B cell (primary cell): ENCODE measurements at regions not wholly inside any gene's neighbourhood (a gene's known extent, or its start where the extent isn't known, plus 50 kb on each side); places are given as distances from the start of the nearest gene placed in this dataset.
"Not testable (repeated sequence)": the region's sequence is repeated elsewhere in the genome, so short reads cannot be mapped to it uniquely, and the experiment has no call there.

ENCODE experiments used
- ATAC-seq: fragments of 200-7000 bp; cut with Tn5 transposase; one replicate; pipeline ENCODE4 v1.10.0; 2021; ENCODE audit warnings: low read depth, mild to moderate bottlenecking, moderate number of reproducible peaks, moderate library complexity
- CTCF ChIA-PET: fragments of 350-600 bp; sonication (Branson Sonifier 250); formaldehyde crosslinking; loops from one replicate; lab custom pipeline; 2021; ENCODE audit warnings: antibody characterized with exemption, inconsistent platforms; lab: Charles Lee
- POLR2A ChIA-PET: fragments of 350-600 bp; sonication (Branson Sonifier 250); formaldehyde crosslinking; loops from one replicate; lab custom pipeline; 2021; ENCODE audit warnings: antibody characterized with exemption; lab: Charles Lee
- DNase-seq: peaks from one replicate; pipeline ENCODE4 v3.0.0; 2013
- H2AFZ ChIP-seq: 2 replicates; pipeline ENCODE4 v1.6.1; 2012; ENCODE audit warnings: mild to moderate bottlenecking, low read depth, low read length; ENCODE audit not compliant: insufficient read depth, poor library complexity, severe bottlenecking
- H3K27ac ChIP-seq, 2 donors: 1 replicate in 1 of 2; 2 replicates in 1 of 2; pipeline ENCODE4 v1.5.1; 2012 to 2013; ENCODE audit warnings: low read length in 2 of 2, mild to moderate bottlenecking in 2 of 2, moderate library complexity in 1 of 2
- H3K27me3 ChIP-seq, 4 experiments: fragments of 200-600 bp in 1 of 4; sonication (generic) in 1 of 4; replicated peaks in 1 of 4; 1 replicate in 2 of 4; 2 replicates in 2 of 4; pipeline versions ENCODE4 v1.6.1 to v1.7.0; 2013 to 2016; ENCODE audit warnings: low read length in 3 of 4, mild to moderate bottlenecking in 2 of 4, mixed read lengths in 1 of 4, moderate library complexity in 1 of 4; ENCODE audit not compliant: insufficient read depth in 4 of 4, control insufficient read depth in 3 of 4; ENCODE audit errors: control extremely low read depth in 1 of 4
- H3K36me3 ChIP-seq, 2 experiments: replicated peaks in 1 of 2; 1 replicate in 1 of 2; 2 replicates in 1 of 2; pipeline versions ENCODE4 v1.6.1 to v1.7.1; 2013; ENCODE audit warnings: low read length in 1 of 2; ENCODE audit not compliant: insufficient read depth in 2 of 2, control insufficient read depth in 1 of 2; ENCODE audit errors: control extremely low read depth in 1 of 2, extremely low read depth in 1 of 2
- H3K4me1 ChIP-seq, 2 donors: fragments of 200-600 bp in 1 of 2; sonication (generic) in 1 of 2; 1 replicate in 1 of 2; 2 replicates in 1 of 2; pipeline versions ENCODE4 v1.5.1 to v1.6.1; 2013 to 2017; ENCODE audit warnings: low read length in 2 of 2; ENCODE audit not compliant: control insufficient read depth in 2 of 2, insufficient read depth in 2 of 2
- H3K4me2 ChIP-seq: replicated peaks from 2 replicates; pipeline ENCODE3; 2012; ENCODE audit warnings: mild to moderate bottlenecking, low read depth, low read length; ENCODE audit not compliant: poor library complexity, severe bottlenecking
- H3K4me3 ChIP-seq, 5 experiments: fragments of 200-600 bp in 1 of 5; sonication (generic) in 1 of 5; 1 replicate in 3 of 5; 2 replicates in 2 of 5; pipeline versions ENCODE4 v1.5.1 to v1.7.0; 2011 to 2016; ENCODE audit warnings: low read length in 4 of 5, mild to moderate bottlenecking in 4 of 5, low read depth in 2 of 5, control low read depth in 1 of 5, moderate library complexity in 1 of 5; ENCODE audit not compliant: insufficient read depth in 1 of 5; ENCODE audit errors: control extremely low read depth in 1 of 5, extremely low read depth in 1 of 5
- H3K79me2 ChIP-seq: fragments of 200-600 bp; sonication (generic); one replicate; pipeline ENCODE4 v1.6.0; 2016; ENCODE audit warnings: low read length; ENCODE audit not compliant: control insufficient read depth, insufficient read depth
- H3K9ac ChIP-seq: fragments of 200-600 bp; sonication (generic); 2 replicates; pipeline ENCODE4 v1.6.1; 2017; ENCODE audit warnings: mild to moderate bottlenecking, low read length, moderate library complexity
- H3K9me3 ChIP-seq, 3 donors: one replicate each; pipeline versions ENCODE4 v1.6.1 to v1.7.1; 2013; ENCODE audit warnings: low read length in 2 of 3; ENCODE audit not compliant: control insufficient read depth in 2 of 3, insufficient read depth in 1 of 3; ENCODE audit errors: control extremely low read depth in 1 of 3
- H4K20me1 ChIP-seq: 2 replicates; pipeline ENCODE4 v1.6.0; 2012; ENCODE audit warnings: mild to moderate bottlenecking, low read length; ENCODE audit not compliant: insufficient read depth, control insufficient read depth, poor library complexity, severe bottlenecking
- H3K27ac Mint-ChIP-seq: one replicate; pipeline ENCODE4 v1.8.0; 2021; ENCODE audit warnings: mixed read lengths
- H3K27me3 Mint-ChIP-seq: one replicate; pipeline ENCODE4 v1.8.0; 2021; ENCODE audit warnings: mixed read lengths
- H3K4me1 Mint-ChIP-seq: one replicate; pipeline ENCODE4 v1.8.0; 2021; ENCODE audit warnings: mixed read lengths
- H3K4me3 Mint-ChIP-seq: one replicate; pipeline ENCODE4 v1.8.0; 2021; ENCODE audit warnings: mixed read lengths
- H3K9me3 Mint-ChIP-seq: one replicate; pipeline ENCODE4 v1.8.0; 2022; ENCODE audit warnings: mixed read lengths; ENCODE audit not compliant: insufficient read depth
- WGBS: methylation state at CpG from one replicate; pipeline ENCODE4 v1.1.5; 2013; ENCODE audit warnings: missing lambda C conversion rate; ENCODE audit not compliant: insufficient coverage; 5-methylcytosine and 5-hydroxymethylcytosine counted together
- intact Hi-C: fragments of 100-400 bp; cut with micrococcal nuclease; formaldehyde crosslinking; loops from one replicate; pipeline ENCODE4 v1.10.0; 2022

DNA sequence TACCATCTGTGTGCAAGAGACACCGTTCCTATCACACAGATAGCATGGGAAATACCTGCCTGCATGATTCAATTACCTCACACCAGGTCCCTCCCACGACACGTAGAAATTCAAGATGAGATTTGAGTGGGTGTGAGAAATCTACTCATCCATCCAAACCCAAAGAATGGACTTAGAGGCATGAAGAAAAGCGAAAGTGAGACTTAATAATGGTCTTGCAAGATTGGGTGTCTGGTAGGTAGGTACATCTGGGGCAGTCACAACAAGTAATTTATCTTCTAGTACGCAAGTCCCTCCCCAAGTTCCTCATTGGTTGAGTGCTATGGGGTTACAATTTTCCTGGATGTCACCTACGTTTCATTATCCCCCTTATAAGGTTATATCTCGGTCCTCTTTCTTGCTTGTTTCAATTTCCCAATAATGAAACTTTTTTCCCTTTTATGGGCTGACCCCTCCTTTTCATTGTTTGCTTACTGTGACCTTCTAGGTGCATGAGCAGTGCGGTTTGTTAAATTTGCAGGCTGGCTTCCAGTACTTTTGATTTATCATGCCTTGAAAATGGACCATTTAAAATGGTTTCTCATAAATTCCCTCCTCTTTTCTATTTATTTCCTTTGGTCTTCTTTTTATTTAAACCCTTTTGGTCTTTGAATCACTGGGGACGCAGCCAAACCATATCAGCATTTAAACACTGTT, 63.1 kb upstream of the ZNF658 start:
- H3K79me2 ChIP-seq, ATAC-seq, H3K9ac ChIP-seq, H2AFZ ChIP-seq, H3K4me1 Mint-ChIP-seq, H4K20me1 ChIP-seq, H3K27ac Mint-ChIP-seq, intact Hi-C loops, H3K4me2 ChIP-seq, H3K4me3 ChIP-seq, POLR2A ChIA-PET, H3K27ac ChIP-seq, DNase-seq, H3K36me3 ChIP-seq, H3K9me3 Mint-ChIP-seq, H3K4me3 Mint-ChIP-seq, CTCF ChIA-PET, H3K27me3 ChIP-seq, H3K9me3 ChIP-seq, H3K27me3 Mint-ChIP-seq, H3K4me1 ChIP-seq: not testable (repeated sequence)
- WGBS: no CpG with 5 or more reads among the region's 9 CpGs
